WTC11 (cell line): ENCODE measurements at regions not wholly inside any gene's neighbourhood (a gene's known extent, or its start where the extent isn't known, plus 50 kb on each side); places are given as distances from the start of the nearest gene placed in this dataset.

Source experiments
- CREM ChIP-seq: sonication (generic); formaldehyde crosslinking; IDR thresholded peaks from 2 replicates; pipeline ENCODE4 v1.8.1; 2022; ENCODE audit warnings: mild to moderate bottlenecking, missing genetic modification reagents, moderate library complexity
- CTCF ChIP-seq: fragments of 200-600 bp; IDR thresholded peaks from 2 replicates; pipeline ENCODE4 v1.8.0; 2022; ENCODE audit warnings: antibody characterized with exemption
- FOXP1 ChIP-seq: sonication (generic); formaldehyde crosslinking; IDR thresholded peaks from 2 replicates; pipeline ENCODE4 v1.8.0; 2022; ENCODE audit warnings: missing genetic modification reagents, mild to moderate bottlenecking, moderate library complexity, borderline replicate concordance
- HMGXB4 ChIP-seq: sonication (generic); formaldehyde crosslinking; IDR thresholded peaks from 2 replicates; pipeline ENCODE4 v1.8.1; 2023; ENCODE audit warnings: mild to moderate bottlenecking, moderate library complexity, missing genetic modification reagents
- MAX ChIP-seq: sonication (generic); formaldehyde crosslinking; IDR thresholded peaks from 2 replicates; pipeline ENCODE4 v1.8.0; 2022; ENCODE audit warnings: mild to moderate bottlenecking, missing genetic modification reagents
- PREB ChIP-seq: sonication (generic); formaldehyde crosslinking; IDR thresholded peaks from 2 replicates; pipeline ENCODE4 v1.8.1; 2022; ENCODE audit warnings: mild to moderate bottlenecking, missing genetic modification reagents, moderate library complexity, borderline replicate concordance
- RELA ChIP-seq: sonication (generic); formaldehyde crosslinking; IDR thresholded peaks from 2 replicates; pipeline ENCODE4 v1.8.1; 2022; ENCODE audit warnings: missing genetic modification reagents, mild to moderate bottlenecking, borderline replicate concordance
- SP1 ChIP-seq: sonication (generic); formaldehyde crosslinking; conservative IDR thresholded peaks from 2 replicates; pipeline ENCODE4 v1.8.1; 2022; ENCODE audit warnings: missing genetic modification reagents
- ZMAT4 ChIP-seq: fragments of 250-450 bp; sonication (Bioruptor Pico); IDR thresholded peaks from 2 replicates; pipeline ENCODE4 v1.9.0; 2021; ENCODE audit warnings: mild to moderate bottlenecking
- TF ChIP-seq, protein P1 (sequence below): sonication (generic); formaldehyde crosslinking; IDR thresholded peaks from 2 replicates; pipeline ENCODE4 v1.8.1; 2023; ENCODE audit warnings: mild to moderate bottlenecking, missing genetic modification reagents, moderate library complexity

- TF ChIP-seq CTCF (no peak), ZMAT4 (CRISPR knock-in tag) (no peak), MAX (CRISPR knock-in tag) (no peak), PREB (CRISPR knock-in tag) (no peak), SP1 (CRISPR knock-in tag) (no peak), FOXP1 (CRISPR knock-in tag) (no peak), HMGXB4 (CRISPR knock-in tag) (no peak), CREM (no peak), RELA (CRISPR knock-in tag) (no peak)
- TF ChIP-seq, protein P1, sequence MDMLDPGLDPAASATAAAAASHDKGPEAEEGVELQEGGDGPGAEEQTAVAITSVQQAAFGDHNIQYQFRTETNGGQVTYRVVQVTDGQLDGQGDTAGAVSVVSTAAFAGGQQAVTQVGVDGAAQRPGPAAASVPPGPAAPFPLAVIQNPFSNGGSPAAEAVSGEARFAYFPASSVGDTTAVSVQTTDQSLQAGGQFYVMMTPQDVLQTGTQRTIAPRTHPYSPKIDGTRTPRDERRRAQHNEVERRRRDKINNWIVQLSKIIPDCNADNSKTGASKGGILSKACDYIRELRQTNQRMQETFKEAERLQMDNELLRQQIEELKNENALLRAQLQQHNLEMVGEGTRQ (CRISPR knock-in tag): no peak
Measured at GRCh38 chr13:50357586-50358118, 342.4 kb downstream of the KCNRG start.
